GM19463 (cell line): ENCODE measurements at regions not wholly inside any gene's neighbourhood (a gene's known extent, or its start where the extent isn't known, plus 50 kb on each side); places are given as distances from the start of the nearest gene placed in this dataset.
A peak's percentile ranks its signal among the peaks of the same experiment; 100 is the strongest.

Experiments
- ATAC-seq: cut with Tn5 transposase; IDR thresholded peaks from one replicate; pipeline ENCODE4 v1.9.1; 2021; ENCODE audit warnings: mild to moderate bottlenecking, moderate library complexity; ENCODE audit not compliant: unreplicated experiment

GRCh38 chr4:129167640-129168260 is 71.8 kb downstream of the C4orf33 start:
- ATAC-seq: no peak

GRCh38 chr4:129172181-129172580 is 76.2 kb downstream of the C4orf33 start:
- ATAC-seq: no peak

- ATAC-seq: peak; percentile 88
Measured at GRCh38 chr4:129176864-129177263, 80.9 kb downstream of the C4orf33 start.

GRCh38 chr4:129179276-129179675 is 83.3 kb downstream of the C4orf33 start:
- no peak for ATAC-seq

GRCh38 chr4:129189630-129190029 is 93.7 kb downstream of the C4orf33 start:
- ATAC-seq: no peak

GRCh38 chr4:129193357-129194100 is 97.6 kb downstream of the C4orf33 start:
- ATAC-seq: no peak

GRCh38 chr4:129208481-129208880 is 112.5 kb downstream of the C4orf33 start:
- no peak for ATAC-seq

GRCh38 chr4:129213692-129214091 is 117.7 kb downstream of the C4orf33 start:
- ATAC-seq: no peak

GRCh38 chr4:129218360-129218759 is 122.4 kb downstream of the C4orf33 start:
- ATAC-seq: no peak

- ATAC-seq: no peak
Measured at GRCh38 chr4:129218897-129219296, 122.9 kb downstream of the C4orf33 start.

- no peak for ATAC-seq
Measured at GRCh38 chr4:129220254-129220653, 124.3 kb downstream of the C4orf33 start.

- no peak for ATAC-seq
Measured at GRCh38 chr4:129223945-129224344, 128.0 kb downstream of the C4orf33 start.

- ATAC-seq: no peak
Measured at GRCh38 chr4:129230846-129231245, 134.9 kb downstream of the C4orf33 start.

GRCh38 chr4:129231945-129232588 is 136.1 kb downstream of the C4orf33 start:
- ATAC-seq: no peak

- no peak for ATAC-seq
Measured at GRCh38 chr4:129232589-129233337, 136.8 kb downstream of the C4orf33 start.

- no peak for ATAC-seq
Measured at GRCh38 chr4:129233691-129234090, 137.7 kb downstream of the C4orf33 start.

GRCh38 chr4:129236351-129236750 is 140.4 kb downstream of the C4orf33 start:
- no peak for ATAC-seq

GRCh38 chr4:129239088-129239487 is 143.1 kb downstream of the C4orf33 start:
- no peak for ATAC-seq

- ATAC-seq: no peak
Measured at GRCh38 chr4:129240816-129241215, 144.9 kb downstream of the C4orf33 start.

GRCh38 chr4:129246145-129246544 is 150.2 kb downstream of the C4orf33 start:
- ATAC-seq: no peak

GRCh38 chr4:129246910-129247461 is 151.0 kb downstream of the C4orf33 start:
- ATAC-seq: no peak
